GM18907 (cell line): ENCODE measurements at regions not wholly inside any gene's neighbourhood (a gene's known extent, or its start where the extent isn't known, plus 50 kb on each side); places are given as distances from the start of the nearest gene placed in this dataset.

Experiments
- ATAC-seq: cut with Tn5 transposase; IDR thresholded peaks from one replicate; pipeline ENCODE4 v1.9.1; 2021; ENCODE audit warnings: mild to moderate bottlenecking, moderate library complexity; ENCODE audit not compliant: unreplicated experiment

DNA sequence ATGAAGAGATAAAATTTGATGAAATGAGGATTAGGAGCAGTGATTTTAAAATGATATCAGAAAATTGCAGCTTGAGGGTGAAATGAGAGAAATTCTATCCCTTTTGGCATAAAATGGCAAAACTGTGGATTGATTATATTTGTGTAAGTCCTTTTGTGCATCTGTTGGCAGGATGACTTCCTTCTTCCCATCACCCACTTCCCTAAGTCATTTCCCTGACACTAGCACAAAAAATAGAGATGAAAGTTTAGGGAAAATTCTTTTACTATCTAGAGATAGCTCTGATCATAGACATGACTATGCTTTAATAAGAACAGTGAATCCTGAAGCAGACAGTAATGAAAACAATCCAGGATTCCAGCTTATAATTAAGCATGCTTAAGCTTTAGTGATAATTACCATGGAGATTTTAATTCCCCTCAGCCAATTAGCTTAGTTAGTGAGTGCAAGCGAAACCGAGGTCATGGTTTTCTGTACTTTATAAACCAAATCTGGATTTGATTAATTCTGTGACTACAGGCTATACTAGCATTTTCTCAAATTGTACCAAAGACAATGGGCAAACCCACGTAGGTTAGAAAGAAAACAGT lies 163.6 kb upstream of the TARS1 start:
- ATAC-seq = no peak

DNA sequence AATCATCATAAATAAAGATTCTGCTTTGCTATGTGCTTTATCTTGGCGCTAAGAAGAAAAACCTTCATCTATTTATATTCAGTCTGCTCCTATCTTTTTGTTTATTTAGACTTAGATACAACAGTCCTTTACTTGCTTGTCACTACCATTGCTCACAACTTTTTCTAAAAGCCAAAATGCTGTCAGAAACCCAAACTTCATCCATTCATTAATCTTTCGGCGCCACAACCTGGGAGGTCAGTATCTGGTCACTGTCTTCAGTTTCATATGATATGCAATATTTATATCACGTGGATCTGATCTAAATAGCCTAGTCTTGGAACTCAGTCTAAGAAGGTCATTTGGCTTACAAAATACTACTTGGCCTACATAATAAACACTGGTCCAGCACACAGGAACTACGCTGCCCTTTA lies 159.3 kb upstream of the TARS1 start:
- ATAC-seq = no peak

DNA sequence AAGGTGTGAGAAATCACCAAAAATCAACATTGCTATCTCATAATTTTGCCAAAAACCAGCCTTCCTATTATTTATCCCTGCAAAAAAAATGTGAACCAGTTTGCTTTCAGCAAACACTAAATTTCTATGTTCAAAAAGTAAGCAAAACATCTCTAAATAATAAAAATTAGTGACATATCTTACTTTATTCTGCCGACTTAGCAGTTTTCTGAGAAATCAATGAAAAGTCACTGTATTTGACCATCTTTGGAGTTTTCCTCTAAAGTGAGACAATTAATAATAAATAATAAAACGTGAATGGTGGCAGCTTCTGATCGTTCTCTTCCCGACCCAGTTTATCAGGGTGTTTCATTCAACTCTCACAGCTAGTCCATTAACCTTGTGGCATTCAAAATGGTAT lies 158.6 kb upstream of the TARS1 start:
- no peak for ATAC-seq

DNA sequence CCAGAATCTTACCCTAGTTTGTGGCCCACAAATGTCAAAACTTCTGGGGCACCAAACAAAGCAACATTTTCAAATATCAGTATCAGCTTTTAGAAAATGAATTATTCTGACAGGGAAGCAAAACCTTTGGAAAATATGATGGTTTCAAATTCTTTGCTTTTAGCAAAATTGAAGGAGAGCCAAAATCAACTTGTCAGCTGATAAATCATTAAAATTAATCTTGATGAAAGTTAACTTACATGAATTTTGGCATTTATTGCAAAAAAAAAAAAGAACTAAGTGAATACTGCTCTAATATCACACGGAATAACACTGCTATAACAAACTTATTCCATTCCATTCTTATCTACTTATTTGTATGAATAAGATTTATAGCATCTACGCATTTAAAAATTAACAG lies 158.1 kb upstream of the TARS1 start:
- ATAC-seq = no peak

DNA sequence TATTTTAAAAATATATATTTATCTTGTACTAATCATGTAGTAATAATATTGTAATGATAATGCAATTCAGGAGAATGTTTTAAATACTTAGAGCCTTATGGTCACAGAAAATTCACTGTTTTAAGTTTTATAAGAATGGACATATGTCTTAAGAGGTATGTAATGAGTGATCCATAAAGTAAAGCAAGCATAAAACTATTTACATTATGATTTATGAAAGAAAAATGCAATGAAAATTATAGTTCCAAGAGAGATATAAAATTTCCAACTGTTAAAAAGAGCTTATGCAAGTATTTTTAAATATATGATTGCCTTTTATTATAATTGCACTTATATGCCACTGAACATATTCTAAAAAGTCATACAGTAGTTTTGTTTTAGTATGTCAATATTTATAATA lies 157.5 kb upstream of the TARS1 start:
- ATAC-seq = no peak

DNA sequence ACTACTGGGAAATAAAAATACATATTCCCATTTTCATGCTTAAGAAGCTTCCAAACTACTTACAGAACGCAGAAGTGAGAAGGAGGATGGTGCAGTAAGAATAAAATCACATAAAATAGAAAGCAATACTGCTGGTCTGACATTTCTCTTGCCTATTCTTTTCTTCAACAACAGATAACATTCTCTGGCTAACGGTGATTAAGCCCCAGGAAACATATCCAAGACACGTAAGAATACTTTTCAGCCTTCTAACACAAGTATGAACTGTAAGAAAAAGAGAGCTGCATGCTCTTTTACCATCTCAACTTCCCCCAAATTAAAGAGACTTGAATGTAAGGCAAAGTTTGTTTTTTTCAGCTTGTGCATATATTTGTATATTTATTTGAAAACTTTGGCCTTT lies 156.1 kb upstream of the TARS1 start:
- ATAC-seq = no peak

DNA sequence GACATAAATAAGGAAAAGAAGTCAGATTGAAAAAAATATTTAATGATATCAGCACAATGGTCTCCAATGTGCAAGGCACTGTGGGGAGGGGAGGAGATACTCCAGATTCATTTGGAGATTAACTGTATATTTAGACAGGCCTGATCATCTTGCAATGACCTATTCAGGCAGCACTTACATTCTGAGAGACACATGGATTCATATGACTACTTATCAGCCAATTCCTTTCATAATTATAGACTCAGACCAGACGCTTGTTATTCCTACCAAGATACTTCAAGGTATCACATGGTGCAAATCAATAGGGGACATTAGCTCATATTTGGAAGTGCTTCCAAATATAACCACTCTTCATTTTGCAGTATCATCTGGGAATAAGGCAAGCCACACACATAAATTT lies 153.5 kb upstream of the TARS1 start:
- no peak for ATAC-seq

DNA sequence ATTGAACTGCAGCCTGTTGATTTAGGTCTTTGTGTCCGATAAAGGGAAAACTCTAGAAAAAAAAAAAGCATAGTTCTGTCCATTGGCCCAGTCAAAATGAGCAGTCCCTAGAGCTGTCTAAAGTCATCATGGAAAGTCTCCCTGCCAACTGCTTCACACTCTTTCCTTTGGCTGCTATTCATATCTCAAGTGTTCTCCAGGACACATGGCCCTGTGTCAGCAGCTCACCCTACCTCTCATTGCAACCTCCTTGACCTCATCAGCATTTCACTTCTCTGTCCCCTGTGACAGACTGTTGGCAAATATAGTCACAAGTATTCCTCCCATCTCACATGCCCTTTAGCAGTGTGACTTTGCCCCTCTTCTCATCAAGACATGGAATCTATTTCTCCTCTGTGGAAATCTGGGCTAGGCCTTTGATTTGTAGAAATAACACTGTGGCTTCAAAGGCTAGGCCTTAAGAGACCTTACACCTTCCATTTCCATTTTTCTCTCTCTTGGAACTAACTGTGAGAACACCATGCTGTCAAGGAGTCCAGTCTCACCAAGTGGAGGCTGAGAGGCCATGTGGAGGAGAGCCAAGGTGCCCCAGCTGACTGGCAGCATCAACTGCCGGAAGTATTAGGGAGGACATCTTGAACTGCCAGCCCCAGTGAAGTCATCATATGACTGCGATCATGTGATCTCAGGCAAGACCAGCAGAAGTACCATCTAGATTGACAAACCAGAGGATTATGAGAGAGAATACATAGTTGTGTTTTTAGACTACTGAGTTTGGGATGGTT lies 149.4 kb upstream of the TARS1 start:
- ATAC-seq = no peak

DNA sequence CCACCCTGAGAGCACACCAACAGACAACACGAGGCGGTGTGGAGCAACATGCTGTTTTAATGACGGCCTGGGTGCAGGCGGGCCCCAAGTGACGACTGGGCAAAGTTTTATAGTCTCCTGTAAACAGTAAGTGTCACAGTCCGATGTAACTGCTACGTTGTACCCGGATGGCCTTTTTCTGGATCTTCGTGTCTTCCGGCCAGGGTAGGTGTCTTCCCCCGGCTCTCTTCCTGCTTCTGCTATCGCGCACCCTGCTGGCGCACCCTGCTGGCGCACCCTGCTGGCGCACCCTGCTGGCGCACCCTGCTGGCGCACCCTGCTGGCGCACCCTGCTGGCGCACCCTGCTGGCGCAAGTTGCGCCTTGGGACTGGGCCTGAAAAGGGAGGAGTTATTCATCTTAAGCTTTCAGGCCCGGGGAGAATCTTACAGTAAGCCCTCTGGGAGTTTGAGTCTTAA lies 143.0 kb upstream of the TARS1 start:
- no peak for ATAC-seq

DNA sequence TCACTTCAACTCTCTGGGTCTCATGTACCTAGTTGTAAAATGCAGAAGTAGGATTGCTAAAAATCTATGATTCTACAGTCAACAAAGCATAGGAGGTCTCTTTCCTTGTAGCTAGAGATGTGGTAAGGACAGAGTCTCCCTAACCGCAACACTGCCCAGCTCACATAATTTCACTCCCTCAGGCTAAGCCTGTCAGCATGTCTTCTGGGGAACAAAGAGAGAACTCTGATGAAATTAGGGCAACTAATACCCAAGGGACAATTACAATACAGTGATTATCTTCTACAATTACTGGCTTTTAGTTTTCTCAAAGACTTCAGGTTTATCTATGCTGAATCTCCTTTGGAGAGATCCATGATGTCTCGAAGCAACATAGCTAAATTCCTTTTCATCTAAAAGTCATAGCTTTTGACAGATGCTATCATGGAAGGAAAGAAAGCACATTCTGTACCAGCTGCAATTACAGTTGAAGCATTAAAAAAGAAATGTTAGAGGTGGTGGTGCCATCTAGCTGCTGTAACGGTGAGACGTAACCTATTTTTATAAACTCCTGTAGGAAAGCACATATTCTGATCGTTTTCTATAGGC lies 141.1 kb upstream of the TARS1 start:
- ATAC-seq = peak; percentile 36

DNA sequence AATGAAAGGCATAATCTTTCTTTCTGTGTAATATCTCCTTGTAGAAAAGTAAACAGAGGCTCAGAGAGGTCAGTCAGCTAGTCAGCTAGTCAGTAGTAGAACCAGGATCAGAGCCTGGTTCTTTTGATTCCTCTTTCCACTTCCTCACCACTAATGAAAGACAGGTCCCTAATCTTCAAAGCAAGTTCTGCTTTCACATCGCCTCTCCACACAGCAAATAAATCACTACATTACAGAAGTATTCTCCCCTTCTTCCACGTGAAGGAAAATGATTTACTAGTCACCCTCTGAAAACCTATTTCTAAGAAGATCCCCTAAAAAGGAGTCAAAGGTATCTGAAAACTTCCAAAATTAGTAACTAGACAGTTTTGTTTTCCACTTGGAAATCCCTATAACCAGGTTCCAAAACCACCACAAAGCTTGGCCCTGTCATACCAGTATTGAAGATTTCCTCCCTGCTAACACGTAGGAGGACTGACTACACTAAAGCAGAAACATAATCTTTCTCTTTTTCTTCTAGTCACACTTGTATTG lies 140.5 kb upstream of the TARS1 start:
- peak; percentile 86 for ATAC-seq

DNA sequence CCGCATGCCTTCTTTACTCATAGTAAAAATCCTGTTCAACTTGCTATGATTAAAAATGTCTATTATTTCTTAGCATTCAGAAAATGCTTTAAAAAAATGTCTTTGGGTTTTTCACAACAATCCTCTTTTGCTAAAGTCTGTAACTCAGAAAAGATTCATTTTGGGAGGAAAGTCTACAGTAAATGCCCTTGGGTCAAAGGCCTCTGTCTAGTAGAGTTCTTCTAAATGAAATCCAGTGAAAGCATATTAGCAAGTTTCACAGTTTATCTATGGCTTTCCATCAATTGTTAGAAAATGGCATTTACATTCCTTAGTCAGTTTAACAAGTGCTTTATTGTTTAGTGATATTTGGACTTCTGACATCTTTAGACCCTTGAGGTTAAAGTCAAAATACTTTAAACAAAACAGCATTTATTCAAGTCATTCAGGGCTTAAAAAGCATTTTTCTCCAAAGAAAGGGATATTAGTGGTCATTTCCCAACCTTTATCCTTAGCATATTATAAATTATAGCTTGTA lies 137.1 kb upstream of the TARS1 start:
- ATAC-seq = no peak

DNA sequence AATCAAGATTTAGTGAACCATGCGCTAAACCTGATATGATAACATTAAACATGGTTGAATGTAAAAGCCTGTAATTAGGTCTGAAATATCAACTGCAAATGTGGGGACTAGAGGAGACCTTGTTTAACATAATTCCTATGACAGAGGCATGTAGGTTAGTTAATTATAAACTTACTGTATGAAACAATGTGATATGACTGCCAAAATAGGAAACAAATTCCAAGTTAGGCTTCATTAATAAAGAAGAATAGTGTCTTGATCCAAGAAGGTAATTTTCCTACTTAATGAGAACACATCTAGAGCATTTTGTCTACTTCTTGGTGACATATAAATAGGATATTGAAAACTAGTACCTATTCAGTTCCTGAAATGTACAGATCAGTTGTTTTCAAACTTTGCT lies 136.2 kb upstream of the TARS1 start:
- ATAC-seq = no peak

DNA sequence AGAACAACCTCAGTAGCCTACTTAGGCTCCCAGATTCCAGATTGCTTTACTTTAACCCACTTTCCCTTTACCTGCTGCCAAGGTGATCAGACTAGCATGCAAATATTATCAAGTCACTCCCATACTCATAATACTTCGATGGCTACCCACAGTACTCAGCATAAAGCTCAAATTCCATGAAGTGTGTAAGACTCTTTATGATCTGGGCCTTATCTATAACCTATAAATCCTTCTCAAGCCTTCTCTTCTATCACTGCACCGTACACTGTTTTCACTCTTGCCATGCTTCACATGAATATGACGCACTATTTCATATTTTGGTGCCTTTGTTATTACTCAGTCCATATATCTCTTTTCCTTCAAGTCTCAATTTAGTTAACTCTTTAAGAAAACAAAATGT lies 135.2 kb upstream of the TARS1 start:
- ATAC-seq = no peak

DNA sequence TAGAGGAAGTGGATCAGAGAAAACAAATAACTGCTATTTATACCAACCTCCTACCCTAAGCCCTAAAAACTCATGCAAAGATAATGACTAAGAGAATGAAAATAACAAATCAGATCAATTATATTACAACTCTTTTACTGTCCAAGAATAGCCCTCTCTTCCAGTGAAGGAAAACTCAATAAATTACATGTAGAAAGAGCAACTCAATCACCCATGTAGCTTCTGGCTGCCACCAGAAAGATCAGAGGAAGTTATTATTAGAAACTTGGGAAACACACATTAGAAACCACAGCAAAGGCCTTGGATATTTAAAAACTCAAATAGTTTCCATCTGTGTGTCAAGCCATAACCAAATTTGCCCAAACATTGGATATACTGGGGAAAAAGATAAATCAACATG lies 134.0 kb upstream of the TARS1 start:
- ATAC-seq = no peak

DNA sequence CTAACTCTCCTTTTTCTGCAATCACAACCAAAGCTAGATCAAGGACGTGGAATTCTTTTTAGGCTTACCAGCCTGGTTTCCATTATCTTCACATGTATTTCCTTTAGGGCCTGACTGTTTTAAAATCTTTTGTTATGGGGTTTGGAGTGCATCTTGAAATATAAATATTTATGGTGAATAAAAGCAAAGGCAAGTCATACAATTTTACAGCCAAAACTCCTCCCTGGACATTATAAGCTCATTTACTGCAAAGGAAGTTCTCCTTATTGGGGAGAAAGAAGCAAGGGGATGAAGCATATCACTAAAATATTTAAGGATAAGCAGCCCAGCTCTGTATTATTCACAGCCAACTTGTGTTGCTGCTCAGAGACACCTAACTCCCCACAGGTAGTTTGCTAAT lies 132.2 kb upstream of the TARS1 start:
- ATAC-seq = no peak

DNA sequence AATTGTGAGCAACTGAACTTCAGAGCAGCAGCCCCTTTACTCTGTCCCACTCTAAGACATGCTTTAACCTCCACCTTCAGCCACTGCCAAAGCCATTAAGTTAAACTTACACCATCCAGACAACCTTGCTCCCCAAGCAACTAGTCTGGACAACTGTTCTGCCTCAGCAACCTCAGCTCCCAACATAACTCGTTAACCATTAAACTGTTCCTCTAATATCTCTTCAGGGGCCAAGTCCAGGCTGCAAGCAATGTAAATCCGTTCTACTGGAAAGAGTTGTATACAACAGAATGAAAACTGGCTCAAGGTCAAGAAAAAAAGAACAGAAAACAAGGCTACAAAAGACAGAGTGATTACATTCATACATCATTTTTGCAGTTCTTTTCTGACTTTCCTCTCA lies 131.7 kb upstream of the TARS1 start:
- ATAC-seq = no peak

DNA sequence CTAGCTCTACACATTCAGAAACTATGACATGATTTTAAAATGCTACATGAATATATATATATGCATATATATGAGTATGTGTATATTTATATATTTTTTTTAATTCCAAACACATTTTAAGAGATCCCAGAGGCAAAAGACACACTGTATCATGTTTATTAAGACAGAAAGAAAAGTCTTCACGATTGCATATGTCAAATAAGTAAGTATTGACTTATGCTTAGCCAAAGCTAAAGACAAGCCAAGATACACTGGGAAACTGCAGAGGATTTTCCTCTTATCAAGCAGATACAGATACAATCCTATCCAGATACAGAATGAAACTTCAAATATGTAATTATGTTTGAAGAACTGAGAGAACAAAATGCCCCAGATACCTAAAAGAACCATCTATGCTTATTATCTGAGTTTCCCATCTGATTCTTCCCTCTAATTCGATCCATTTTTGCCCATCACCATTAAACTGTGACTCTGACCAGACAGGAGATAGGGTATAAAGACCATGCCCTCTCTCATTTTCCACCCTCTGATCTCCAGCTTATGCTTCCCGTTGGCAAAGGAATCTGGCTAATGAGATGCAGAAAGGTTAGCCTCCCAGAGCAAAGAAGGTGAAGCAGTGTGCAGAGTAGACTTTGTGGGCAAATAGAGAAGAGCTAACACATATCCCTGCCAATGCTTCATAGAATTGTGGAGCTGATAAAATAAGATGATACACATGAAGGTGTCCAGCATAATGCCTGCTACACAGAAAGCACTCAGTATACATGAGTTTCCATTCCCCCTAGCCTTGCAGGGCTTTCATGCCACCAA lies 131.0 kb upstream of the TARS1 start:
- ATAC-seq = no peak

DNA sequence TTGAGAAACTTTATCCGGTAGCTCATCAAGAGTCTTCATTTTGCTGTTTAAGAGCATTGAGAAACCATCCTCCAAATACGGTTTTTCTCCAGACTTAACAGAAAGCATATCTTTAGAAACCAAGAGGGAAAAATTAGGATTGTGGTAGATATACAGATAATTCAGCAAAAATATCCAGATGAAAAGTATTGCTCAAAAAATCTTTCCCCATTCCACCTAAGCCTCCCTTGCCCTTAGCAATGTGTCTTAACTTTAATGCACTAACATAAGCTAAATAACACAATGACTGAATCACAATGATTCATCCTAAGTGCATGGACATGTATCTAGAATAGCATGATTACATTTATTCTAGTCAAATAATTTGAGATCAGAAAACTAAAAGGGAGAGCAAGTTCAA lies 130.3 kb upstream of the TARS1 start:
- no peak for ATAC-seq

DNA sequence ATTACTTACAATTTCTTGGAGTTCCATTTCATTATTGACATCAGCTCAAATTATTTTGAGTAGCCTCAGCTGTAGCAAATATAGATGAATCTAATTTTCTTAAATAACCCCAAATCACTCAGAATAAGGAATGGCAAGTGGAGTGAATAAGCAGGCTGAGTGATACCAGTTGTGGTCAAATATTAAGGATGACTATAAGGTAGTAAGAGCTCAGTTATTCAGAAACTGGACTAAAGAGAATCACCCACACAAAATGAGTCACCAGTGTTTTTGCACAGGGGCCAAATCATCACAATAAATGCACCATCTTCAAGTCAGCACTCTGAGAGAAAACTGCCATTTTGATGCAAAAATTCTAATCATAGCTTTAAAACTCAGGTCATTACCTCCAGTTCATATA lies 128.9 kb upstream of the TARS1 start:
- ATAC-seq = no peak
